ENCODE measurements at regions not wholly inside any gene's neighbourhood (a gene's known extent, or its start where the extent isn't known, plus 50 kb on each side); places are given as distances from the start of the nearest gene placed in this dataset.
A peak's percentile ranks its signal among the peaks of the same experiment; 100 is the strongest.

GRCh38 chr9:107969141-107969540 is 479.6 kb upstream of the KLF4 start:
- H3K4me1 ChIP-seq: peaks cover 0 to 10% (median 0%) of the 10 kb centered on the region in 9 donors
- WGBS, 2 donors: 77 to 92% methylated on average over 5 of the region's 5 CpGs
- peaks cover 0 to 3% (median 0%) of the 10 kb centered on the region in 7 donors for H3K27me3 ChIP-seq
- intact Hi-C loops (cut with DNase I): no loop called here
- ATAC-seq: no peak
- H3K27ac ChIP-seq: no peak overlapping the region
- no peak overlapping the region for H3K4me3 ChIP-seq
- TF ChIP-seq, protein P1, sequence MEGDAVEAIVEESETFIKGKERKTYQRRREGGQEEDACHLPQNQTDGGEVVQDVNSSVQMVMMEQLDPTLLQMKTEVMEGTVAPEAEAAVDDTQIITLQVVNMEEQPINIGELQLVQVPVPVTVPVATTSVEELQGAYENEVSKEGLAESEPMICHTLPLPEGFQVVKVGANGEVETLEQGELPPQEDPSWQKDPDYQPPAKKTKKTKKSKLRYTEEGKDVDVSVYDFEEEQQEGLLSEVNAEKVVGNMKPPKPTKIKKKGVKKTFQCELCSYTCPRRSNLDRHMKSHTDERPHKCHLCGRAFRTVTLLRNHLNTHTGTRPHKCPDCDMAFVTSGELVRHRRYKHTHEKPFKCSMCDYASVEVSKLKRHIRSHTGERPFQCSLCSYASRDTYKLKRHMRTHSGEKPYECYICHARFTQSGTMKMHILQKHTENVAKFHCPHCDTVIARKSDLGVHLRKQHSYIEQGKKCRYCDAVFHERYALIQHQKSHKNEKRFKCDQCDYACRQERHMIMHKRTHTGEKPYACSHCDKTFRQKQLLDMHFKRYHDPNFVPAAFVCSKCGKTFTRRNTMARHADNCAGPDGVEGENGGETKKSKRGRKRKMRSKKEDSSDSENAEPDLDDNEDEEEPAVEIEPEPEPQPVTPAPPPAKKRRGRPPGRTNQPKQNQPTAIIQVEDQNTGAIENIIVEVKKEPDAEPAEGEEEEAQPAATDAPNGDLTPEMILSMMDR (IDR thresholded peaks at IDR 0.05): no peak
- no peak for DNase-seq
- no peaks in the 10 kb centered on the region for H3K9me3 ChIP-seq
- no peaks in the 10 kb centered on the region for H3K36me3 ChIP-seq

GRCh38 chr9:107963246-107963645 is 473.7 kb upstream of the KLF4 start:
- Histone ChIP-seq H3K36me3 (no peaks in the 10 kb centered on the region), H3K27me3 (peaks cover 0 to 11% (median 0%) of the 10 kb centered on the region in 7 donors), H3K4me3 (no peak overlapping the region), H3K9me3 (no peaks in the 10 kb centered on the region), H3K4me1 (peaks cover 0 to 6% (median 0%) of the 10 kb centered on the region in 9 donors), H3K27ac (no peak overlapping the region)
- TF ChIP-seq, protein P1 (IDR thresholded peaks at IDR 0.05): no peak
- ATAC-seq (no peak), DNase-seq (no peak)
- WGBS, 2 donors: 46 to 66% methylated on average over 2 of the region's 2 CpGs
- intact Hi-C loops (cut with DNase I): no loop called here

GRCh38 chr9:107960916-107961315 is 471.3 kb upstream of the KLF4 start:
- Histone ChIP-seq H3K36me3 (no peaks in the 10 kb centered on the region), H3K27ac (no peak overlapping the region), H3K27me3 (peaks cover 0 to 11% (median 0%) of the 10 kb centered on the region in 7 donors), H3K4me1 (peaks cover 0 to 6% (median 0%) of the 10 kb centered on the region in 9 donors), H3K4me3 (no peak overlapping the region), H3K9me3 (no peaks in the 10 kb centered on the region)
- no peak for DNase-seq
- 68 to 76% methylated on average over 2 of the region's 2 CpGs for WGBS, 2 donors
- intact Hi-C loops (cut with DNase I): no loop called here
- ATAC-seq: no peak
- TF ChIP-seq, protein P1 (IDR thresholded peaks at IDR 0.05): no peak

DNA sequence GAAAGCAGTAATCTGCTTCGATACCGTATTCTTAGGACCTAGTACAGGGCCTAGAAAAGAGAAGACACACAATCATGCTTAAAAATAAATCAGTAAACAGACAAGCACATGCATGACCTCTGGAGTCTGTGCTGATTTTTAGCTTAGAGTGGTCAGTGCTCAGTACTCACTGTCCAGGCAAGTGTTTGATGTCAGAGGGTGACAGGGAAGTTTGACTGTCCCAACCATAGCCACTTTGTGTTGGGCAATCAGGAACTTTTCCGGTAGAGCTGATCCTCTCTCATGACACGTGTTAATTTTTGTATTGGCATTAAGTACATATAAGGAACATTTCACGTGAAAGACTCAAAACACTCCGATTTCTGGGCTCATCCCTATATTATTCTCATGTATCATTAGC is 464.7 kb upstream of the KLF4 start:
- ATAC-seq (peak in 3 of 8 donors; percentile 47 to 75 (median 56)), DNase-seq (no peak)
- H3K9me3 ChIP-seq: peaks cover 0 to 26% (median 4%) of the 10 kb centered on the region in 11 donors
- 84 to 94% methylated on average over 6 of the region's 6 CpGs for WGBS, 2 donors
- no peak overlapping the region for H3K4me3 ChIP-seq
- intact Hi-C loops (cut with DNase I): no loop called here
- H3K27ac ChIP-seq: no peak overlapping the region
- peaks cover 0 to 9% (median 0%) of the 10 kb centered on the region in 9 donors for H3K4me1 ChIP-seq
- H3K27me3 ChIP-seq: no peaks in the 10 kb centered on the region
- no peaks in the 10 kb centered on the region for H3K36me3 ChIP-seq
- TF ChIP-seq, protein P1 (IDR thresholded peaks at IDR 0.05): no peak

Measured in heart right ventricle (tissue), 16 donors.